ENCODE measurements at regions not wholly inside any gene's neighbourhood (a gene's known extent, or its start where the extent isn't known, plus 50 kb on each side); places are given as distances from the start of the nearest gene placed in this dataset.
A peak's percentile ranks its signal among the peaks of the same experiment; 100 is the strongest.

DNA sequence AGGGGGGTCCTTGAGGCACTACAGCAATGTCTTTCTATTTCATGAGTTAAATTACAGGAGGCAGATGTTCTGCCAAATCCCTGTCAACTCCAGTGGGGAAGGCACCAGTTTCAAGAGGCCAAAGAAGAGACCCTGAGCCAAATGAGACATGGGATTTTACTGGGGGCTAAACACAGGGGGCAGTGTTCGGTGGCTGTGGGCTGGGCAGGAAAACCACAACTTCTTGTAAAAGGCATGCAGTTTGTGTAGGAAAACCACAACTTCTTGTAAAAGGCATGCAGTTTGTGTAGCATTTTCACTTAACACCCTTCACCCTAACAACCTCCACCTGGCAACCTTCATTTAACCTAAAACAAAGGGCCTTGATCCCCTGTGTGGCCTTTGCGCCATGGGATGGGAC, 61.0 kb downstream of the POLR2M start:
- no peaks in the 10 kb centered on the region for H3K9me3 ChIP-seq (ENCODE audit: control insufficient read depth in 2 of 2, low read length in 2 of 2)
- ATAC-seq (ENCODE audit: low read depth in 2 of 2) (no peak), DNase-seq (peak in 1 of 3 donors; percentile 5)
- no peak overlapping the region for H3K4me3 Mint-ChIP-seq
- peaks cover 5% of the 10 kb centered on the region for H3K4me1 ChIP-seq (ENCODE audit: control insufficient read depth, insufficient read depth, low read length, poor library complexity, severe bottlenecking)
- no peak overlapping the region for H3K4me3 ChIP-seq (ENCODE audit: low read depth, low read length)
- no peaks in the 10 kb centered on the region for H3K36me3 ChIP-seq (ENCODE audit: control insufficient read depth, insufficient read depth, low read length)
- peaks cover 0 to 11% (median 4%) of the 10 kb centered on the region in 4 donors for H3K4me1 Mint-ChIP-seq
- no peaks in the 10 kb centered on the region for H3K27me3 Mint-ChIP-seq
- no peak overlapping the region for H3K27ac ChIP-seq (ENCODE audit: insufficient read depth, low read length, poor library complexity, severe bottlenecking)
- H3K9me3 Mint-ChIP-seq, result peaks cover 0 to 2% (median 0%) of the 10 kb centered on the region in 7 donors
- no peaks in the 10 kb centered on the region for H3K36me3 Mint-ChIP-seq
- H3K27ac Mint-ChIP-seq, result peak overlapping the region in 1 of 3 donors; percentile 21
- H3K27me3 ChIP-seq (ENCODE audit: control insufficient read depth, insufficient read depth, low read length), result no peaks in the 10 kb centered on the region

DNA sequence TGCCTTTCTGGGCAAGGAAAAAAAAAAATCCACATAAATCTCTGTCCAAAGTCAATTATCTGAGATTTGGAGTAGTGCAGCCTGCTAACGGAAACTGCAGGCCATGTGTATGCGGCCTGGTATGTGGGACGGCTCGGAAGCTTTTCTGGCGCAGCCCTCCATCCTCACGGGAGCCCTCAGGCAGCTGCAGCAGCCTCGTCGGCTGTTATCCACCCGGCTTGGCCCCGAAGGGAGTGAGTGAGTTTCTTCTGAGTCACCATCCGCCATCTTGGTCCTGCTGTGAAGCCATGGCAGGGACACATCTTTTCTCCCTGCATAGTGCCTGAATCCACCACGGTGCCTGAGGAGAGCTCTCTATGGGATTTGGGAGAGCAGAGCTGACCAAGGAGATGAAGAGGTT, 62.8 kb downstream of the POLR2M start:
- Mint-ChIP-seq H3K27ac (no peak overlapping the region), H3K9me3 (no peaks in the 10 kb centered on the region), H3K4me3 (no peak overlapping the region), H3K36me3 (no peaks in the 10 kb centered on the region), H3K4me1 (peaks cover 0 to 11% (median 4%) of the 10 kb centered on the region in 4 donors), H3K27me3 (no peaks in the 10 kb centered on the region)
- Histone ChIP-seq H3K4me1 (ENCODE audit: control insufficient read depth, insufficient read depth, low read length, poor library complexity, severe bottlenecking) (peaks cover 5% of the 10 kb centered on the region), H3K27me3 (ENCODE audit: control insufficient read depth, insufficient read depth, low read length) (no peaks in the 10 kb centered on the region), H3K36me3 (ENCODE audit: control insufficient read depth, insufficient read depth, low read length) (no peaks in the 10 kb centered on the region), H3K9me3 (ENCODE audit: control insufficient read depth in 2 of 2, low read length in 2 of 2) (no peaks in the 10 kb centered on the region), H3K4me3 (ENCODE audit: low read depth, low read length) (no peak overlapping the region), H3K27ac (ENCODE audit: insufficient read depth, low read length, poor library complexity, severe bottlenecking) (no peak overlapping the region)
- DNase-seq, result no peak
- ATAC-seq (ENCODE audit: low read depth in 2 of 2), result no peak

DNA sequence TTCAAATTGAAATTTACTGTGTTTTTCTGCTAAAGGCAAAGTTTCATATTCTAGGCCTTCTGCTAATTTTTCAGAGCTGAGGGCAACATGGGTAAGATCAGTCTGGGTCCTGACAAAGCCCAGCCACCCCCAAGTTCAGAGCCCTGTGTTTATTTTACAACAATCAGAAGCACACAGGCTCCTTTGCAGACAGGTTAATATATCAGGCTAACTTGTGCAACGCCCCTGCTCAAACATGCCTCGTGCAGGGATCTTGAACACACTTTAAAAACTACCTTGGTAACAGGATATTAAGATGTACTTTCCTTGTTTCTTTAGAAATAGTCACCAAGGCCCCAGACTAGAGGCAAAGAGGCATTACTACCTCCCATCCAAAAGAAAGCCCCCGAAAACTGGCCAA, 64.0 kb downstream of the POLR2M start:
- Histone ChIP-seq H3K27ac (ENCODE audit: insufficient read depth, low read length, poor library complexity, severe bottlenecking) (no peak overlapping the region), H3K4me3 (ENCODE audit: low read depth, low read length) (no peak overlapping the region), H3K36me3 (ENCODE audit: control insufficient read depth, insufficient read depth, low read length) (no peaks in the 10 kb centered on the region), H3K4me1 (ENCODE audit: control insufficient read depth, insufficient read depth, low read length, poor library complexity, severe bottlenecking) (peaks cover 5% of the 10 kb centered on the region), H3K27me3 (ENCODE audit: control insufficient read depth, insufficient read depth, low read length) (no peaks in the 10 kb centered on the region), H3K9me3 (ENCODE audit: control insufficient read depth in 2 of 2, low read length in 2 of 2) (no peaks in the 10 kb centered on the region)
- no peak for ATAC-seq (ENCODE audit: low read depth in 2 of 2)
- H3K9me3 Mint-ChIP-seq, result no peaks in the 10 kb centered on the region
- H3K27ac Mint-ChIP-seq, result no peak overlapping the region
- H3K27me3 Mint-ChIP-seq, result no peaks in the 10 kb centered on the region
- DNase-seq, result no peak
- H3K36me3 Mint-ChIP-seq, result no peaks in the 10 kb centered on the region
- no peak overlapping the region for H3K4me3 Mint-ChIP-seq
- peaks cover 0 to 11% (median 4%) of the 10 kb centered on the region in 4 donors for H3K4me1 Mint-ChIP-seq

DNA sequence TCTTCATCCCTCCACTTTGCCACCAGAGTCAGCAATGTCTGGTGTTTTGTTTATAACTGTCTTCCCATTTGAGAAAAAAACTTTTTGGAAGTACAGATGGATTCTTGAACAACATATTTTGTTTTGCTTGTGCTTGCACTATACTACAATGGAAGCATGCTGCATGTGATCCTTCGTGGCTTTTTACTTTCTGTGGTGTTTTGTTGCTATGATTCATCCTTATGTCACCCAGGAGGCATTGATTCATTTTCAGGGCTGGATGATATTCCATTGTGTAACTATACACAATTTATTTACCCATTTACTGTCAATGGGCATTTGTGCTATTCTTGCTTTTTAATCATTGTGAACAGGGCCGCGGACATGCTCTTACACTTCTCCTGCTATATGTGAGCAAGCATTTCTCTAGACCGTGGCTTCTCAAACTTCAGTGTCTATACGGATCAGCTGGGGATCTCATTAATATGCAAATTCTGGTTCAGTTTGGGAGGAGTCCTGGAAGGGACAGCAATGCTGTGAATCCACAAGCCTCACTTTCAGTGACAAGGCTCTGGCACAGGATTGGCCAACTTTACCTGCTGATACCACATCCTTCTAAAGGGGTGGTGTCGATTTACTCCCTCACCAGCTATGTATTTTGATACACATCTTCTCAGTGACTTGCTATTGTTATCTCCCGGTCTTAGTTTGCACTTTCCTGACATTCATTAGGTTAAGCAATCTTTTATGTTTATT, 65.9 kb downstream of the POLR2M start:
- Histone ChIP-seq H3K4me3 (ENCODE audit: low read depth, low read length) (no peak overlapping the region), H3K27ac (ENCODE audit: insufficient read depth, low read length, poor library complexity, severe bottlenecking) (no peak overlapping the region), H3K27me3 (ENCODE audit: control insufficient read depth, insufficient read depth, low read length) (no peaks in the 10 kb centered on the region), H3K9me3 (ENCODE audit: control insufficient read depth in 2 of 2, low read length in 2 of 2) (no peaks in the 10 kb centered on the region), H3K4me1 (ENCODE audit: control insufficient read depth, insufficient read depth, low read length, poor library complexity, severe bottlenecking) (peaks cover 13% of the 10 kb centered on the region), H3K36me3 (ENCODE audit: control insufficient read depth, insufficient read depth, low read length) (no peaks in the 10 kb centered on the region)
- ATAC-seq (ENCODE audit: low read depth in 2 of 2) (no peak), DNase-seq (peak in 1 of 3 donors; percentile 15)
- H3K4me1 Mint-ChIP-seq, result peaks cover 0 to 19% (median 5%) of the 10 kb centered on the region in 4 donors
- H3K9me3 Mint-ChIP-seq, result no peaks in the 10 kb centered on the region
- no peaks in the 10 kb centered on the region for H3K27me3 Mint-ChIP-seq
- no peaks in the 10 kb centered on the region for H3K36me3 Mint-ChIP-seq
- H3K27ac Mint-ChIP-seq, result no peak overlapping the region
- no peak overlapping the region for H3K4me3 Mint-ChIP-seq

DNA sequence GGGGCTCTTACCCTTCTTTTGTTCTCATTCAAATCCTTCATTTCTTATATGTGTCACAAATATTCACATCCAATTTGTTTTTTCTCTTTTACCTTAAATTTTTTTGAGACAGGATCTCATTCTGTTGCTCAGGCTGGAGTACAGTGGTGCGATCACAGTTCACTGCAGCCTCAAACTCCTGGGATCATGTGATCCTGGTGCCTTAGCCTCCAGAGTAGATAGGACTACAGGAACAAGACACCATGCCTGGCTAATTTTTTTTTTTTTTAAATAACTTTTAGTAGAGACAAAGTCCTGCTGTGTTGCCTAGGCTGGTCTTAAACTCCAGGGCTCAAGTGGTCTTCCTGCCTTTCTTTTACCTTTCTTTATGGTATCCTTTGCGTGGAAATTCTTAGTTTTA, 66.5 kb downstream of the POLR2M start:
- Mint-ChIP-seq H3K36me3 (no peaks in the 10 kb centered on the region), H3K27me3 (no peaks in the 10 kb centered on the region), H3K9me3 (no peaks in the 10 kb centered on the region), H3K4me1 (peaks cover under 1 to 19% (median 7%) of the 10 kb centered on the region in 4 donors), H3K4me3 (no peak overlapping the region), H3K27ac (no peak overlapping the region)
- H3K9me3 ChIP-seq (ENCODE audit: control insufficient read depth in 2 of 2, low read length in 2 of 2), result no peaks in the 10 kb centered on the region
- no peak overlapping the region for H3K4me3 ChIP-seq (ENCODE audit: low read depth, low read length)
- no peaks in the 10 kb centered on the region for H3K36me3 ChIP-seq (ENCODE audit: control insufficient read depth, insufficient read depth, low read length)
- no peaks in the 10 kb centered on the region for H3K27me3 ChIP-seq (ENCODE audit: control insufficient read depth, insufficient read depth, low read length)
- no peak for DNase-seq
- no peak for ATAC-seq (ENCODE audit: low read depth in 2 of 2)
- H3K4me1 ChIP-seq (ENCODE audit: control insufficient read depth, insufficient read depth, low read length, poor library complexity, severe bottlenecking), result peaks cover 15% of the 10 kb centered on the region
- H3K27ac ChIP-seq (ENCODE audit: insufficient read depth, low read length, poor library complexity, severe bottlenecking), result no peak overlapping the region

DNA sequence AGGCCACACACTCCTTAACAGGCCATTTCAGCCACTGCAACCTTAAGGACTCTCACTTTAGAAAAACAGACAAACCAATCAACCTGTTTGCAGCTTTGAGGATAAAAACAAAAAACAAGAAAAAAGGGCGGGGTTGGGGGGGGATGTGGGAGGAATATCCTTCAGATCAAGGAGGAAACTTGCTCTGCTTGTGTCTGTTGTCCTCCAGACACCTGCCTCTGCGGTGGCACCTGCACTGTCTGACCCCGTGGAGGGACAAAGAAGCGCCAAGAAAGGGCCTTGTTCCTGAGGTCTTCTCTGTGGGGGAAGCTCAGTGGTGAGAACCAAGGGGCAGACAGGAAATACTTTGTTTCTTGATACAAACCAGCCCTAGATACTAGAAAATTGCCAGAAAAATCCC, 70.5 kb downstream of the POLR2M start:
- Mint-ChIP-seq H3K27me3 (no peaks in the 10 kb centered on the region), H3K4me3 (peak overlapping the region in 2 of 4 donors; percentile 39 to 54), H3K4me1 (peaks cover 9 to 41% (median 20%) of the 10 kb centered on the region in 4 donors), H3K27ac (peak overlapping the region in 1 of 3 donors; percentile 74), H3K9me3 (peaks cover 0 to 2% (median 0%) of the 10 kb centered on the region in 7 donors), H3K36me3 (no peaks in the 10 kb centered on the region)
- ATAC-seq (ENCODE audit: low read depth in 2 of 2) (peak in 1 of 2 donors; percentile 22), DNase-seq (peak in 1 of 3 donors; percentile 63)
- Histone ChIP-seq H3K4me1 (ENCODE audit: control insufficient read depth, insufficient read depth, low read length, poor library complexity, severe bottlenecking) (peaks cover 22% of the 10 kb centered on the region), H3K9me3 (ENCODE audit: control insufficient read depth in 2 of 2, low read length in 2 of 2) (no peaks in the 10 kb centered on the region), H3K36me3 (ENCODE audit: control insufficient read depth, insufficient read depth, low read length) (no peaks in the 10 kb centered on the region), H3K4me3 (ENCODE audit: low read depth, low read length) (no peak overlapping the region), H3K27ac (ENCODE audit: insufficient read depth, low read length, poor library complexity, severe bottlenecking) (no peak overlapping the region), H3K27me3 (ENCODE audit: control insufficient read depth, insufficient read depth, low read length) (no peaks in the 10 kb centered on the region)

DNA sequence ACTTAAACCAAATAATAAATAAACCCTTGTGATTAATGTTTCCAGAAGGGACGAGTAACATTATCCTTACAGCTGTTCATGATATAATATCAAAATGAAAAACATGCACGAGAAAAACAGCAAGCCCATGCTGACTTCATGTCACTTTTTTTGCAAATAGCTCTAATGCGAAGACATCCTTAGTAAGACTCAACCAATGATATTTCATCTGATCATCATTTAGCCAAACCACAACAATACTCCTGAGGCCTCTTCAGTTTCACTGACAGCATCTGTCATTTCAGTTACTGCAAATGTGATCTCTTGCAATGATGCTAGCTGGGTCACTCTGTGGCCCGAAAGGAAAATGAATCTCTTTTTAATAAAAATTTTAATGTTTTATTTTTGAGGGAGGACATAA, 74.0 kb downstream of the POLR2M start:
- Histone ChIP-seq H3K4me3 (ENCODE audit: low read depth, low read length) (no peak overlapping the region), H3K4me1 (ENCODE audit: control insufficient read depth, insufficient read depth, low read length, poor library complexity, severe bottlenecking) (peaks cover 22% of the 10 kb centered on the region), H3K9me3 (ENCODE audit: control insufficient read depth in 2 of 2, low read length in 2 of 2) (no peaks in the 10 kb centered on the region), H3K27me3 (ENCODE audit: control insufficient read depth, insufficient read depth, low read length) (no peaks in the 10 kb centered on the region), H3K27ac (ENCODE audit: insufficient read depth, low read length, poor library complexity, severe bottlenecking) (no peak overlapping the region), H3K36me3 (ENCODE audit: control insufficient read depth, insufficient read depth, low read length) (no peaks in the 10 kb centered on the region)
- Mint-ChIP-seq H3K4me1 (peaks cover 9 to 41% (median 20%) of the 10 kb centered on the region in 4 donors), H3K36me3 (no peaks in the 10 kb centered on the region), H3K27ac (no peak overlapping the region), H3K4me3 (no peak overlapping the region), H3K9me3 (peaks cover 0 to 3% (median 0%) of the 10 kb centered on the region in 7 donors), H3K27me3 (peaks cover 5% of the 10 kb centered on the region)
- ATAC-seq (ENCODE audit: low read depth in 2 of 2), result no peak
- DNase-seq, result peak in 1 of 3 donors; percentile 50

DNA sequence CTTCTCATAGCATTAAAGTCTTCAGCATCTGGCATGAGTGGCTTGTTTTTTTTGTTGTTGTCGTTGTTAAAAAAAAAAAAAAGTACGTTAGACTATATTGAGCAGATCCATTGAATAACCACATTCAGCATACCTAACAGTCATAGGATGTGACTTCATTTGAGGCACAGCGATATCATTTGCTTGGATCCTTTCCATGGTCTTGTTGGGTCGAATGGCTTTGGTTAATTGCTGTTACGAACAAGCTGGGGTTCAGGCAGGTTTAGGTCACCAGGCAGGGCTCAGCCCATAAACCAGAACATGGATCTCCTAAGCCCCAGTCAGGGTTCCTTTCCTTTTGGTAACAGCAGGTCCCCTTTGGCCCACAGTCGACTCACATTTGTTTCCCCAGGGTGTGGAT, 76.2 kb downstream of the POLR2M start:
- H3K4me1 Mint-ChIP-seq, result peaks cover 7 to 27% (median 18%) of the 10 kb centered on the region in 4 donors
- H3K4me3 ChIP-seq (ENCODE audit: low read depth, low read length), result no peak overlapping the region
- H3K4me1 ChIP-seq (ENCODE audit: control insufficient read depth, insufficient read depth, low read length, poor library complexity, severe bottlenecking), result peaks cover 10% of the 10 kb centered on the region
- H3K9me3 ChIP-seq (ENCODE audit: control insufficient read depth in 2 of 2, low read length in 2 of 2), result no peaks in the 10 kb centered on the region
- no peak overlapping the region for H3K4me3 Mint-ChIP-seq
- peaks cover 15% of the 10 kb centered on the region for H3K27me3 Mint-ChIP-seq
- no peak for ATAC-seq (ENCODE audit: low read depth in 2 of 2)
- H3K27ac ChIP-seq (ENCODE audit: insufficient read depth, low read length, poor library complexity, severe bottlenecking), result no peak overlapping the region
- H3K9me3 Mint-ChIP-seq, result peaks cover 0 to 3% (median 0%) of the 10 kb centered on the region in 7 donors
- H3K27me3 ChIP-seq (ENCODE audit: control insufficient read depth, insufficient read depth, low read length), result no peaks in the 10 kb centered on the region
- H3K36me3 Mint-ChIP-seq, result no peaks in the 10 kb centered on the region
- H3K27ac Mint-ChIP-seq, result no peak overlapping the region
- no peak for DNase-seq
- H3K36me3 ChIP-seq (ENCODE audit: control insufficient read depth, insufficient read depth, low read length), result no peaks in the 10 kb centered on the region
